D341Med (cell line): ENCODE measurements at regions not wholly inside any gene's neighbourhood (a gene's known extent, or its start where the extent isn't known, plus 50 kb on each side); places are given as distances from the start of the nearest gene placed in this dataset.
"Not testable (repeated sequence)": the region's sequence is repeated elsewhere in the genome, so short reads cannot be mapped to it uniquely, and the experiment has no call there.

Experiments
- DNase-seq: peaks from one replicate; pipeline ENCODE4 v3.0.0; 2012; ENCODE audit warnings: low spot score

DNA sequence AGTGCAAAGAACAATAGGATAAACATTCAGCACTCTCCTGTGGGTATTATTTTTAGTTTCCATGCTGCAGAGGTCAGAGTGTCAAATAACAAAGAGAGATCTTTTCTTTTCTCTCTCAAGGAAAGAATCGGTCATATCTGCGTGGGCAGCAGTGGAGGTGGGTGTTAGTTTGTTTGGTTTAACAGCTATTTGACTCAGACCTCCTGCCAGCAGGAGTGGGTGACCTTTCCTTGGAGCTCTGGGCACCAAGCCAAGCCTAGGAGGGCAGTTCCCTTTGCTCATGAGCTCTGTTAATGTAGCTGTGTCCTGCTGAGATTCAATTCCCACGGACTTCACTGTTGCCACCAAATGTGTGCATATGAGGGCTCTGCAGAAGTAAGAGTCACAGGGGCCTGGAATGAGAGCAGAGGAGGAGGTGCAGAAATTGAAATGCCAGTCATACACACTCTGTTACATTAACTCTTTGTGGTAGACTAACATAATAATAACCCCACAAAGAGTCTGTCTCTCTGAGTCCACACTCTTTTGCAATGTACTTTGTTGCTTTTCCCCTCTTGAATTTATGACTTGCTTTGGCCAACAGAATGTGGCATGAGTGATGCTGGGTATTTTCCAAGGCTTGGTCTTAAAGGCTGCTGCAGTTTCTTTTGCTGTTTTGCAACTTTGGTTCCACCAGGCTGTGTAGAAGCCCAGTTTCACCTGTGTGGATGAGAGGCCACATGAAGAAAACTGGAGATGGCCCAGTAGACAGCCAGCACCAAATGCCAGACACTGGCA is 76.0 kb upstream of the GRK3 start:
- DNase-seq, result no peak

DNA sequence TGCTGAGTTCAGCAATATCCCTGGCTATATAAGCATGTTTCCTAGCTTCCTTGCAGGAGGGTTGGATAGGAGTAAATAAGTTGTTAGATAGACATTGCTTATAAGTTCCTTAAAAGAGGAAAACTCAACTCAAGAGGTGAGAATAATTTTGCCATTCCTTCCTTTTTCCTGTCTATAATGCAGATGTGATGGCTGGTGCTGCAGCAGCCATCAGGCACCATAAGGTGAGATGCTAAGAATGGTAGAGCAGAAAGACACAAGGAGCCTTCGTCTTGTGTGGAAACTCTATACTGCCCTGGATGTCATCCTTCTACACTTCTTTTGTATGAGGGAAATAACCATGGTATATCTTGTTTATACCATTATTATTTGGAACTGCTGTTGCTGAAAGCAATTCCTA is 74.5 kb upstream of the GRK3 start:
- DNase-seq, result no peak

DNA sequence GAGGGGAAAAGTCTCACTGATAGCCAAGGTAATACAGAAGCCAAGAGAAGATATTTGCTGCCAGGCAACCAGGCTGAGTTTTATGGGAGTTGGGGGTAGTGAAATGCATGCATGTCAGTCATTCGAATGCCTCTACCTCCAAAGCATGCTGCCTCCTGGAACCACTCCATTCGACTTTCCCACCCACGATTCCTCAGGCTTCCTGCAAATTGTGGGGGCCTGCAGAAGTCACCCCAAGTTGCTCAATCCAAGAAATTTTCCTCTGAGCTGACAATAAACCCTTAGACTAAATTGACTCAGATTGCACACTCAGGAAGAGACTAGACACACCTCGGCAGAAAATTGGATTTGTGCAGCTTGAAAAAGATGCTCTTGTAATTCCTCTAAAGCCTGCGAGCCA is 73.6 kb upstream of the GRK3 start:
- no peak for DNase-seq

DNA sequence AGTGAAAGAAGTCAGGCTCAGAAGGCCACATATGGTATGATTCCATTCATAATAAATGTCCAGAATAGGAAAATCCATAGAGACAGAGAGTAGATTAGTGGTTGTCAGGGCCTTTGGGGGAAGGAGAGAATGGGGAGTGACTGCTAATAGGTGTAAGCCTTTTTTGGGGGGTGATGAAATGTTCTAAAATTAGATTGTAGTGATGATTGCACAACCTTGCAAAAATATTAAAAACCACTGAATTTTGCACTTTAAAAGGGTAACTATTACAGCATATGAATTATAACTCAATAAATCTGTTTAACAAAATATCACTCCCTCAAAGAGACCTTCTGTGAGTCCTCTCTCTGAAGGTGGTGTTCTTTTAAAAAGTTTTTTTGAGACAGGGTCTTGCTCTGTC is 72.3 kb upstream of the GRK3 start:
- no peak for DNase-seq

DNA sequence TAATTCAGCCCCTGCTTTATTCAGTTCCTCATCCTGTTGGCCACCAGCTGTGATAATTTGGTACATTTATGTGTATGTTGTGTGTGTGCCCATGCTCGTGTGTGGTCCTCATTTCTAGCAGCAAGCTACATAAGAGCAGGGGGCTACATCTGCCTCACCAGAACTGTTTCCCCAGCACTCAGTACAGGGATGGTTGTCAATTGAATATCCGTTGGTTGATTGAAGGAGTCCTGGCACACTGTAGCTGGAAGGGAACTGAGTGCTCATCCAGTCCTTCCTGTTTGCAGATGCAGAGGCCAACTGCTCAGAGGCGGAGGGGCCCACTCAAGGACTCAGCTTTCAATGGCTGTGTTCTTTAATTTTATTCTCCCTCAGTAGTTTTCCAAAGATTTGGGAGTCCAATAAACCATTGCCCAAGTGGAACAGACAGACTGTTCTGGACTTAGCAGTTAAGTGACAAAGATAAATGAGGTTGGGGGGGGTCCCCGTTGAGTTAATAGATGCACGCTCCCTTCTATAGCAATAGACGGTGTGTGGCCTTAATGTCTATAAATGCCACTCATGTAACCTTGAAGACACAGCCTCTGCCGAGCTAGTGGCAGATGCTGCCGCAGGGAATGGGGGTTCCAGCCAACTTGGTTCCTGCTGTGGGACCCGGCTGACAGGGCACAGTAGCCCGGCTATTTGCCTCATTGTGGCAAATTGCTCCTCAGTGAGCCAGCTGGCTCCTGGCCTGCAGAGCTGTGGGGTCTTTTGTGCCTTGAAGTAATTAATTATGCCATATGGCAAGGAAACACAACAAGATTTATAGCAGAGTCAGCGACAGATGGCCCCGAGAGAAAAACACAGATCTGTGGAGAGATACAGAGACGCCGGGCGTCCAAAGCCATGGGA is 71.4 kb upstream of the GRK3 start:
- peak; percentile 89 for DNase-seq

DNA sequence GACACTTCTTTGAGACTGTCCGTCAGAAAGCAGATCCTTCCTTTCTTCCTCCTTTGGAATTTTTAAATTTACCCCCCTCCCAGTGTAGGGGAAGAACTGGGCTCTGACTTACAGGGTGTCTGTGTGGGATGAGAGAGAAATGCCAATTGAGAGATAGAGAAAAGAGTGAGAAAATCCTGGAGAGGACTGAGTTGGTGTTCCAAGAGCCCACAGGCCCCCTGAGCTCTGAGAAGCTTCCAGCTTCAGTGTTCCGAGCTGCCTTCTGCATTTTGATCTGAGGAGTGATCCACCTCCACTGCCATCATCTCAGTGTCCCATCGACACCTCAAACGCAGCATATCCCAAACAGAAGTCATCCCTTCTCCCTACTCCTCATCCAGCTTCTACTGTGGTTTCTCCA is 70.7 kb upstream of the GRK3 start:
- DNase-seq, result peak; percentile 44

DNA sequence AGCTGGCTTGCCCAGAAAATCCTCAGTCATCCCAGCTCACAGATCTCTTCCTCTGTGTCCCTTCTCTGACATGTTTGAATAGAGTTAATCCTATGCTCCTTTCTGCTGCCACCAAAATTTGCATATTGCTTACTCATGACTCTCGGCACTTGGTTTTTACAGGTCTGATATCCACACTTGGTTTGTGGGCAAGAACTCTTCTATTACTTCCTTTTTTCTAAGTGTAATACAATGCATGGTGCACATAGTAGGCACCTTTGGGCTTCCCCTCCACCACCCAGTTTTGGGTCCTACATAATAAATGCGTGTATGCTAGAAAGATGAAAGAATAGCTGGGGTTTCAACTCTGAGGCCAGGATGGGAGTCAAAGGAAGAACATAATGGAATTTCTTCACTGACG is 69.7 kb upstream of the GRK3 start:
- DNase-seq, result no peak

DNA sequence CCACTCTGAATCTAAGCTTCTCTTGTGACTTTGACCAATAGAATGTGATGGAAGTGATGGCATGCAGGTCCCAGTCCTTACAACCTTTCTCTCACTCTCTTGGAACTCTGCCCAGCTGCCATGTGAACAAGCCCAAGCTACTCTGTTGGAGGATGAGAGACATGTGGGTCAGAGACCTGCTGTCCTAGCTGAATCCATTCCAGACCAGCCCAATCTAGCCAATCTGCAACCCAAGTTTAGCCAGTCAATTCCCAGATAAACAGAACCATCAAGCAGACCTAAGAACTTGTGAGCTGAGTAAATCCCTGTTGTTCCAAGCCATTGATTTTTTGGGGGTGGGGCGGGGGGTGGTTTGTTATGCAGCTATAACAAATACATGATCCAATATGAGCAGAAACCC is 69.2 kb upstream of the GRK3 start:
- DNase-seq, result no peak

DNA sequence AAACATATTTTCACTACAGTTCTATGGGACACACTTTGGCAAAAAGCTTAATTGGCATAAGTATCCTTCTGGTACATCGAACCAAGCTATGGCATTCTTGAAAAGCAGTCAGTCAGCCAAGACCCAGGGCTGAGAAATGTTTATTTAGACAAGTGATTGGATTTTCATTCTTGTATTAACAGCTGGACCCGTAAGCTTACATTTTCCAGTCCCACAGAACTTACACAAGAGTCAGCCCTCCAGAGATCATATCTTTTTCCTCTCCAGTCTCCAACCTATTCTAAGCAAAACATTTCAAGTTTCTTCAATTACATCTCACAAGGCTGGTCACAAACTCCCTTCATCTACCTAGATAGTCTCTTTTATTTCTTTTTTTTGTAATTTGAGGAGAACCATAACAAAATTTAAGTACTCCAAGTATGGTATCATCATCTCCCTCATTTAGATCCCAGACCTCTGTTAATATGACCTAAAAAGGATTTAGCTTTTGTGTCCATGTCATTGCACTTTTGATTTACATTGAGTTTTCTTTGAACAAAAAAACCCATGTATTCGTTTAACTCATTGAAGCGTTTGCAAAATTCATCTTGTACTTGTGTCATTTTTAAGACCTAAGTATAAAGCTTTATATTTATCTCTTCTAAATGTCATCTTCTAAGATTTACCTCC is 67.9 kb upstream of the GRK3 start:
- no peak for DNase-seq

DNA sequence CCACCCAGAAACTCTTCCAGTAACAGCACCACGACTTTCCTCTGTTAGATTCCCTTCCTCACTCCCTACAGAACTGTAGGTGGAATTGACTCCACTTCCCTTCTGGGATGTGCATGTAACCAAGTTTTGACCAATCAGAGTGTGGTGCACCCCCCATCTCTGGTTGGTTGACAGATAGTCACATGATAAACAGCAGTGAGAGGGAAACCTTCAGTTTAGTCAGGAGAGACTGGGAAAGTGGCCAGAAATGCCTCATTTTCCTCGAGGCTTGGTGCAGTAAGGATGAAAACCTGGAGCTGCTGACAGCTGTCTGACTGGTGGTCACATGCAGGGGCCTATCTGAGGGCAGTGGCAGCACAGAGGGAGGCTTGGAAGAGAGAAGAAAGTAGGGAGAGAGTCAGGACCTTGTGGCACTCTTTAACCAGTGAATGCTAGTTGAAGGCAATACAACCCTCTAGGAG is 67.3 kb upstream of the GRK3 start:
- DNase-seq, result no peak

DNA sequence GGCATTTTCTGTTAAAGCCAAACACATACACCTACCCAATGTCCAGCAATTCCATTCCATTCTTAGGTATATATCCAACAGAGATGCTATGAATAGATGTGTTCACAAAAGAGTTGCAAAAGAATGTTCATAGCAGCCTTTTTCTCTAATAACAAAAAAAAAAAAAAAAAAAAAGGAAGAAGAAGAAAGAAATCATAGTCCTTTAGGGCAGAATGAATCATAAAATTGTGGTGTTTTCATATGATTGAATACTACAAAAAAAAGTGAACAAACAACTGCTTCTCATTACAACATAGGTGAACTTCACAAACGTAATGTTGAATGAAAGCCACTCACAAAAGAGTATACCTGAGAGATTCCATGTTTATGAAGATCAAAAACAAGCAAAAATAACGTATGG is 66.8 kb upstream of the GRK3 start:
- DNase-seq, result no peak

DNA sequence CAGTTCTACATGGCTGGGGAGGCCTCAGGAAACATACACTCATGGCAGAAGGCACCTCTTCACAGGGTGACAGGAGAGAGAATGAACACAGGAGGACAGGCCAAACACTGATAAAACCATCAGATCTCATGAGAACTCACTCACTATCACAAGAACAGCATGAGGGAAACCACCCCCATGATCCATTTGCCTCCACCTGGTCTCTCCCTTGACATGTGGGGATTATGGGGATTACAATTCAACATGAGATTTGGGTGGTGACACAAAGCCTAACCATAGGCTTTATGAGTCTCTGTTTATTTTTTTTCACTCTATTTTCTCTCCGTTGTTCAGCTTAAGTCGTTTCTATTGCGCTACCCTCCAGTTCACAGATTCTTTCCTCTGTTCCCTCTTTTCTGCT is 63.8 kb upstream of the GRK3 start:
- DNase-seq, result not testable (repeated sequence)

DNA sequence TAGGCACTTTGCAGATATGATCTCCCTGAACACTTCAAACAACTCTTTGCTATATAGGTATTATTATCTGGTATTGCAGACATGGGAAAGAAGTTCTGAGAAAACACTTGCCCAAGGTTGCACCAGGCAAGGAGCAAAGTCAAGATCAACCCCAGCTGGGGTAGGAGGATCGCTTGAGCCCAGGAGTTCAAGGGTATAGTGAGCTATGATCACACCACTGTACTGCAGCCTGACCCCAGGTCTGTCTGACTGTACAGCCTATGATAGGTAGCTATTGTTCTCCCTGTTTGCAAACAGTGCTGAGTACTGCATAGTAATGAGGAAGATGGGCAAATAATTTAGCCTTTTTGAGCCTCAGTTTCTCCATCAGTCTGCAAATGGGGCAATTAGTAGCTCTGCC is 60.5 kb upstream of the GRK3 start:
- DNase-seq, result not testable (repeated sequence)

DNA sequence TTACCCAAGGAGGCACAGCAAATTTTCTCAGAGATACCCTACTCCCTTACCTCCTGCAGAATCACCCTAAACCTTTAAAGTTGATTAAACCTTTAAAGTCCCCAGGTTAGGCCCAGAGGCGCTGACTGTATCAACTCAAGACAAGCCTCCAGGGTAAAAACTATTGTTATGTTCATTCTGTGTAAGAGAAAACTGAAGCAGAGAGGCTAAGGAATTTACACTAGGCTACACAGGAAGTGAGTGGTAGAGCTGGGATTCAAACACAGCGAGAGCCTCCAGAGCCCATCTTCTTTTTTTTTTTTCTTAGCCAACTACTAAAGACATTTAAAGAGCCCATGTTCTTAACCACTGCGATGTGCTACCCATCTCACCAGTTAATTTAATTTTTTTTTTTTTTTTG is 56.3 kb upstream of the GRK3 start:
- no peak for DNase-seq

DNA sequence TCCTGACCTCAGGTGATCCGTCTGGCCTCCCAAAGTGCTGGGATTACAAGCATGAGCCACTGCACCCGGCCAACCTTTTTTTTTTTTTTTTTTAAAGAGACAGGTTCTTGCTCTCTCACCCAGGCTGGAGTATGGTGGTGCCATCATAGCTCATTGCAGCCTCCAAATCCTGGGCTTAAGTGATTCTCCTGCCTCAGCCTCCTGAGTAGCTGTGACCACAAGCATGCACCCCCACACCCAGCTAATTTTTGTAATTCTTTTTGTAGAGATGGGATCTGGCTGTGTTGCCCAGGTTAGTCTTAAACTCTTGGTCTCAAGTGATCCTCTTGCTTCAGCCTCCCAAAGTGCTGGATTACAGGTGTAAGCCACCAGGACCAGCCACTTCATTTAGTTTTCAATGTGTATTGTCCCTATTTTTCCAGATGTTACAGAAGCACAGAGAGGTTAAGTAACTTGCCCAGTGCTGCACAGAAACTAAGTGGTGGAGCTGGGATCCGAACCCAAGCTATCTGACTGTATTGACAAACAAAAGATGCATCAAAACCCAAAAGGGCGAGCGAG is 55.6 kb upstream of the GRK3 start:
- DNase-seq, result no peak

DNA sequence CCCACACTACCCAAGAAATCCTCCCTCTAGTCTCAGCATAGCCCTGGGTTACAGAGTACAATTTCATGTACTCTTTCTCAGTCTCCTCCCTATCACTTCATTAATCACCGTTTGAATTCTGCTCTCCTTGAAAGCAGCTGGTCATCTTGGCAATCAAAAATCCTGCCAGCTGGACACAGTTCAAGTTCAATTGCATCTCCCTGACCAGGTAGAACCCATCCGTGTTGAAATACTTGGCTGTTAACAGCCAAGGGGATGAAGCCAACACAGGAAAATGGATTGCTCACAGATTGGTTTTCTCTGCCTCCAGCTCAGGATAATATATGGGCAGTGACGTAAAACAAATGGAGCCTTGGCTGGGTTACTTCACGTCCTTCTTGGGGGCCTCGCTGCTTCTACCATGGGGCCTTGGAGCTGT is 55.1 kb upstream of the GRK3 start:
- DNase-seq, result no peak

DNA sequence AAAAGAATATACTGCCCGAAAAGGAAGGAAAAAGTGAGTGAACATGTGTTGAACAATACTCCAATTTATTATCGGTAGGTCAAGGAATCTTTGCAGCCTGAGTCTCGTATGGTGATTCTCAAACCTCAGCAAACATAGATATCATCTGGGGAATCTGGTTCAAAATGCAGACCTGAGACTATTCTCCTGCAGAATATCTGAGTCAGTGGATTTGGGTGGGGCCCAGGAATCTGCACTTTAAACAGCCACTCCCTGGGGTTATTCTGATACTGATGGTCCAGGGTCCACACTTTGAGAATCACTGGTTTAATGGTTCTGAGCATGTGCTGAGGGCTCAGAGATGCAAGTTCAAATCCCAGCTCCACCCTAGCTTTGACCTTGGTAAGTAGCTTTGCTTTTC is 53.6 kb upstream of the GRK3 start:
- DNase-seq, result no peak

DNA sequence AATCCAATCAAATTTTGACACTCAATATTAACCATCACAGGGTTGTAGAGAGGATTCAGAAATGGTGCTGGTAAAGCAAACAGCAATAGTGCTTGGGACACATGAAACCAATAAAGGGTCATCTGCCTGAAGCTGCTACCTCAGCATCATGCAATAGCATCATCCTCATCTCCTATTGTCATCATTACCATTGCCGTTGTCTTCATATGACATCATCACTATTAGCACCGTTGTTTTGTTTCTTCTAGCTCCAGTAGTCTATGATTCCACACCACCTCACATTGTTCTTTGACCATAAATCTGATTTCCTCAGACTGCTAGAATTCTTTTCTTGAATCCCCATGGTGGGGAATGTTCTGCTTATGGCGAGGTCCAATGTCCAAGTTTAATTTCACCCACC is 52.8 kb upstream of the GRK3 start:
- no peak for DNase-seq

DNA sequence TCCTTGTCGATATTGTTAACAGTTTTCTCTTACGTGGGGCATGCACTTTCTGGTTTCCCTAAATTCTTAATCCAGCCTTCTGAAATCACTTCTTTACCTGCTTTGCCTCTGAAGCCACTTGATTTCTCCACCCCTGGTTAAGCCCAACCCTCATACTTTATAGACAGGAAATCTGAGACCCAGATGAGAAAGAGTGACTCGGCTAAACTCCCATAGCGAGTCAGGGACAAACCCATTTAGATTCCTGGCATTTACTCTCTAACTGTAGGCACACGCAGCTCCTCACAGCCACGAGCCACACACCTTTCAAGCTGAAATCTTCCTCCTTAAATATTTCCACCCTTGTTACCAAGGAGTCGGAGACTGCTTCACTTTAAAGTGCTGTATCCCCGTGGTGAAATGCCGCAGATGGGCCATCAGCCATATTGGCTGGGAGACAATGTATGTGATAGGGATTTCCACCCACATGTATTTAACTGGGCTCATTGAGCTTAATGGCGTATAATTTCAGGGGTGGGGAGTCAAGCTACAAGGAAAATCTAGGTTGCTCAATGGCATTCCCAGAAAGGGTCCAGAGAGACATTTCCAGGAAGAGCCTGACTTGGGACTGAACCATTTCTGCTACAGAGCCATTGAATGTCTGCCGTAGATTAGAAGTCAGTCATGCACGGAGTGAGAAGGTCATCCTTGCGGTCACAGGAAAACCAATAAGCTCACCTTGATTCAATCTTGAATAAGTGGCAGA is 49.9 kb upstream of the GRK3 start:
- DNase-seq, result no peak
